SK-N-SH (cell line): ENCODE measurements at regions not wholly inside any gene's neighbourhood (a gene's known extent, or its start where the extent isn't known, plus 50 kb on each side); places are given as distances from the start of the nearest gene placed in this dataset.

Experiments used
- CTCF ChIA-PET: fragments of 300-600, 350-600 bp; formaldehyde crosslinking; extraction: SDS; loops from one replicate; lab custom pipeline; 2021; lab: Yijun Ruan, JAX
- POLR2A ChIA-PET: fragments of 350-600 bp; sonication (Branson Sonifier 250); formaldehyde crosslinking; extraction: SDS; loops from one replicate; lab custom pipeline; 2020; ENCODE audit warnings: antibody characterized with exemption, inconsistent platforms; lab: Yijun Ruan, JAX
- DNase-seq: peaks from one replicate; pipeline ENCODE4 v3.0.0; 2012
- H2AFZ ChIP-seq: fragments of 200-600 bp; sonication (generic); 2 replicates; pipeline ENCODE4 v1.8.1; 2016; ENCODE audit warnings: antibody characterized with exemption, mild to moderate bottlenecking, low read depth
- H3F3A ChIP-seq: fragments of 200-600 bp; sonication (generic); replicated peaks from 2 replicates; pipeline ENCODE3; 2016; ENCODE audit warnings: antibody characterized with exemption, mild to moderate bottlenecking; ENCODE audit not compliant: insufficient read depth
- H3K27ac ChIP-seq, 2 experiments: fragments of 200-500 bp in 1 of 2; fragments of 200-600 bp in 1 of 2; sonication (Bioruptor generic) in 1 of 2; sonication (generic), shearing (Covaris generic) in 1 of 2; 2 replicates each; pipeline versions ENCODE4 v1.5.1 to v1.6.1; 2014 to 2016; ENCODE audit warnings: low read depth in 2 of 2, inconsistent platforms in 1 of 2, low read length in 1 of 2, mild to moderate bottlenecking in 1 of 2, mixed read lengths in 1 of 2
- H3K27me3 ChIP-seq: fragments of 200-600 bp; sonication (generic), shearing (Covaris generic); 2 replicates; pipeline ENCODE4 v1.6.1; 2016; ENCODE audit warnings: mixed run types; ENCODE audit not compliant: insufficient read depth
- H3K36me3 ChIP-seq, 2 experiments: fragments of 200-500 bp in 1 of 2; fragments of 200-600 bp in 1 of 2; sonication (Bioruptor generic) in 1 of 2; sonication (generic) in 1 of 2; replicated peaks in 1 of 2; 2 replicates each; pipeline versions ENCODE3 to v1.5.1; 2014 to 2016; ENCODE audit warnings: low read length in 1 of 2, mild to moderate bottlenecking in 1 of 2; ENCODE audit not compliant: insufficient read depth in 2 of 2, control insufficient read depth in 1 of 2
- H3K4me1 ChIP-seq, 2 experiments: fragments of 200-500 bp in 1 of 2; fragments of 200-600 bp in 1 of 2; sonication (Bioruptor generic) in 1 of 2; sonication (generic), shearing (Covaris generic) in 1 of 2; 2 replicates each; pipeline versions ENCODE4 v1.5.1 to v1.6.1; 2014 to 2016; ENCODE audit warnings: low read depth in 1 of 2, low read length in 1 of 2, mixed run types in 1 of 2; ENCODE audit not compliant: insufficient read depth in 2 of 2, control insufficient read depth in 1 of 2
- H3K4me2 ChIP-seq: fragments of 200-600 bp; sonication (generic), shearing (Covaris generic); 2 replicates; pipeline ENCODE4 v1.6.1; 2017; ENCODE audit warnings: mixed run types
- H3K4me3 ChIP-seq, 2 experiments: fragments of 200-500 bp in 1 of 2; fragments of 200-600 bp in 1 of 2; sonication (Bioruptor generic) in 1 of 2; sonication (generic), shearing (Covaris generic) in 1 of 2; 2 replicates each; pipeline versions ENCODE4 v1.5.1 to v1.8.1; 2014 to 2016; ENCODE audit warnings: low read depth in 2 of 2, inconsistent platforms in 1 of 2, low read length in 1 of 2, mild to moderate bottlenecking in 1 of 2, mixed read lengths in 1 of 2, moderate library complexity in 1 of 2
- H3K79me2 ChIP-seq: fragments of 200-600 bp; sonication (generic); 2 replicates; pipeline ENCODE4 v1.8.1; 2017; ENCODE audit warnings: mild to moderate bottlenecking; ENCODE audit not compliant: insufficient read depth
- H3K9ac ChIP-seq: fragments of 200-600 bp; sonication (generic); 2 replicates; pipeline ENCODE4 v1.6.1; 2017; ENCODE audit warnings: mixed run types
- H3K9me2 ChIP-seq: fragments of 200-600 bp; sonication (generic); 2 replicates; pipeline ENCODE4 v1.6.1; 2017; ENCODE audit warnings: mixed run types
- H3K9me3 ChIP-seq: fragments of 200-600 bp; sonication (generic); 2 replicates; pipeline ENCODE4 v1.6.1; 2017; ENCODE audit warnings: mixed run types, mild to moderate bottlenecking, moderate library complexity
- H4K20me1 ChIP-seq: fragments of 200-600 bp; sonication (generic); 2 replicates; pipeline ENCODE4 v1.6.1; 2017; ENCODE audit warnings: mild to moderate bottlenecking, mixed run types; ENCODE audit not compliant: insufficient read depth
- CTCF ChIP-seq: fragments of 200-600 bp; sonication (generic); IDR thresholded peaks from 2 replicates; pipeline ENCODE4 v1.6.1; 2017; ENCODE audit warnings: antibody characterized with exemption, mild to moderate bottlenecking, moderate library complexity
- ELF1 ChIP-seq: IDR thresholded peaks from 2 replicates; pipeline ENCODE4 v1.4.0; 2012
- EP300 ChIP-seq, 2 experiments: IDR thresholded peaks; 2 replicates each; pipeline versions ENCODE4 v1.4.0 to v1.6.1; 2012; ENCODE audit warnings: borderline replicate concordance in 1 of 2, low read depth in 1 of 2, low read length in 1 of 2
- EZH2phosphoT487 ChIP-seq: fragments of 200-600 bp; sonication (generic); IDR thresholded peaks from 2 replicates; pipeline ENCODE4 v1.6.1; 2017; ENCODE audit warnings: low read depth, mixed run types, mild to moderate bottlenecking, antibody characterized with exemption, moderate library complexity, borderline replicate concordance
- FOSL2 ChIP-seq: IDR thresholded peaks from 2 replicates; pipeline ENCODE4 v1.4.0; 2012; ENCODE audit warnings: low read depth, mild to moderate bottlenecking, moderate library complexity, borderline replicate concordance
- FOXM1 ChIP-seq: IDR thresholded peaks from 2 replicates; pipeline ENCODE4 v1.4.0; 2012; ENCODE audit warnings: low read depth, mild to moderate bottlenecking
- IRF3 ChIP-seq: fragments of 150-350 bp; IDR thresholded peaks from 2 replicates; pipeline ENCODE4 v1.6.1; 2016; ENCODE audit warnings: mild to moderate bottlenecking, low read depth, low read length
- NFIC ChIP-seq: IDR thresholded peaks from 2 replicates; pipeline ENCODE4 v1.4.0; 2012; ENCODE audit warnings: borderline replicate concordance
- POLR2AphosphoS5 ChIP-seq: IDR thresholded peaks from 2 replicates; pipeline ENCODE4 v1.6.1; 2012; ENCODE audit warnings: low read depth, low read length
- RAD21 ChIP-seq: IDR thresholded peaks from 2 replicates; pipeline ENCODE4 v1.6.1; 2012; ENCODE audit warnings: mild to moderate bottlenecking, low read length
- RCOR1 ChIP-seq: fragments of 150-350 bp; IDR thresholded peaks from 2 replicates; pipeline ENCODE4 v1.6.1; 2017; ENCODE audit warnings: antibody characterized with exemption, low read length
- REST ChIP-seq: IDR thresholded peaks from 2 replicates; pipeline ENCODE4 v1.6.1; 2012; ENCODE audit warnings: mild to moderate bottlenecking, low read depth, low read length, moderate library complexity
- TAF1 ChIP-seq: IDR thresholded peaks from 2 replicates; pipeline ENCODE4 v1.6.1; 2012; ENCODE audit warnings: low read depth, mild to moderate bottlenecking, low read length, moderate library complexity, borderline replicate concordance
- ZBTB33 ChIP-seq: IDR thresholded peaks from 2 replicates; pipeline ENCODE4 v1.4.0; 2012; ENCODE audit warnings: low read depth, borderline replicate concordance
- WGBS: methylation state at CpG from one replicate; pipeline ENCODE4 v1.1.6; 2017; ENCODE audit warnings: low lambda C conversion rate; 5-methylcytosine and 5-hydroxymethylcytosine counted together

- Histone ChIP-seq H4K20me1 (no peaks in the 10 kb centered on the region), H3K79me2 (no peaks in the 10 kb centered on the region), H3K4me2 (no peak overlapping the region), H3K9ac (no peak overlapping the region), H3K4me1 (no peaks in the 10 kb centered on the region), H3K4me3 (no peak overlapping the region), H3K27ac (no peak overlapping the region), H3K36me3 (no peaks in the 10 kb centered on the region), H3K9me2 (no peaks in the 10 kb centered on the region), H3K27me3 (no peaks in the 10 kb centered on the region), H3F3A (no peaks in the 10 kb centered on the region), H2AFZ (no peak overlapping the region), H3K9me3 (no peaks in the 10 kb centered on the region; the same call in 1 of the 2 replicates)
- TF ChIP-seq RCOR1 (no peak), FOSL2 (no peak), IRF3 (no peak), ZBTB33 (no peak)
- ChIA-PET POLR2A (no interaction called here), CTCF (interaction anchor here (0.8 to 1.5 kb wide), 2 partner anchors 19 to 1051 kb away, joined by 3 read pairs; no protein-coding TSS in a partner anchor)
- DNase-seq = no peak
- WGBS = 13% methylated on average over 6 of the region's 6 CpGs
Measured at GRCh38 chr4:189773909-189774308, 166.8 kb upstream of the FRG1 start.

GRCh38 chr4:189779281-189779980, 161.2 kb upstream of the FRG1 start:
- ChIA-PET POLR2A (no interaction called here), CTCF (interaction anchor here (1.6 kb wide), 1 partner anchor 13 kb away, joined by 11 read pairs; no protein-coding TSS in a partner anchor)
- Histone ChIP-seq H3K36me3 (no peaks in the 10 kb centered on the region), H3K4me2 (no peak overlapping the region), H3F3A (no peaks in the 10 kb centered on the region), H3K9me3 (peaks cover 3% of the 10 kb centered on the region; the same call in 1 of the 2 replicates), H3K9ac (no peak overlapping the region), H3K4me3 (no peak overlapping the region), H3K4me1 (no peaks in the 10 kb centered on the region), H3K9me2 (no peaks in the 10 kb centered on the region), H4K20me1 (no peaks in the 10 kb centered on the region), H3K79me2 (no peaks in the 10 kb centered on the region), H3K27ac (no peak overlapping the region), H3K27me3 (no peaks in the 10 kb centered on the region), H2AFZ (no peak overlapping the region)
- DNase-seq = no peak
- WGBS = 27% methylated on average over 7 of the region's 7 CpGs
- TF ChIP-seq CTCF (no peak), RCOR1 (no peak), REST (no peak), POLR2AphosphoS5 (no peak), ZBTB33 (no peak), FOSL2 (no peak), RAD21 (no peak), ELF1 (no peak), TAF1 (no peak), NFIC (no peak), FOXM1 (no peak), EZH2phosphoT487 (no peak), EP300 (IDR thresholded peaks at IDR 0.05; ENCODE audit: borderline replicate concordance in 1 of 2, low read depth in 1 of 2, low read length in 1 of 2) (no peak)
